Mesothelial cell of epicardium (in vitro differentiated cells): ENCODE measurements at regions not wholly inside any gene's neighbourhood (a gene's known extent, or its start where the extent isn't known, plus 50 kb on each side); places are given as distances from the start of the nearest gene placed in this dataset.

ENCODE experiments used
- DNase-seq, 2 experiments: peaks; one replicate each; pipeline ENCODE4 v3.0.0; 2021; ENCODE audit warnings: low spot score in 2 of 2; ENCODE audit not compliant: unreplicated experiment in 2 of 2
- H3K27ac Mint-ChIP-seq: 2 replicates; pipeline ENCODE4 v1.8.0; 2021; ENCODE audit warnings: mixed read lengths
- H3K27me3 Mint-ChIP-seq: 2 replicates; pipeline ENCODE4 v1.8.0; 2021; ENCODE audit warnings: low read depth, mixed read lengths
- H3K36me3 Mint-ChIP-seq: 2 replicates; pipeline ENCODE4 v1.8.0; 2021; ENCODE audit warnings: mixed read lengths
- H3K4me1 Mint-ChIP-seq: 2 replicates; pipeline ENCODE4 v1.8.0; 2021; ENCODE audit warnings: mixed read lengths
- H3K4me3 Mint-ChIP-seq: 2 replicates; pipeline ENCODE4 v1.8.0; 2021; ENCODE audit warnings: mild to moderate bottlenecking, moderate library complexity, mixed read lengths
- H3K9me3 Mint-ChIP-seq: 2 replicates; pipeline ENCODE4 v1.8.0; 2021; ENCODE audit warnings: mixed read lengths
- TF ChIP-seq, protein P1 (sequence below): fragments of 200-600 bp; sonication (generic); IDR thresholded peaks from one replicate; pipeline ENCODE4 v1.5.0; 2021; ENCODE audit warnings: antibody characterized with exemption; ENCODE audit not compliant: unreplicated experiment

DNA sequence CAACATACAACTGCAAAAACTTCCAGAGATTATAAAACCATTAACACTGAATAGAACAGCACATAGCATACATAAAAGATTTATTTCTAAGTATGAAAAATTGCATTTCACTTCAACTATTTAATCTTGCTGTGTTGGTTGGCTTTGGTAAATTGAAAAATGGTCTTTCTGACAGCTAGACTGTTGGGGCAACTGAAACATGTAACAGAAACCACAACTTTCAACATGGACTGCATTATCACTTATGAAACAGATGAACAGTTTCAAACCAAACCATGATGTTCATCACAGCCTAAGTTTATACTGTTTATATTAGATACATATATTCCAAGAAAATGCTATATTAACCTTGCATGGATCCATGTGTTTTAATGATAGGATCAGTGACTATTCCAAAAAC, 324.1 kb upstream of the PCDH9 start:
- no peak for DNase-seq
- TF ChIP-seq, protein P1, sequence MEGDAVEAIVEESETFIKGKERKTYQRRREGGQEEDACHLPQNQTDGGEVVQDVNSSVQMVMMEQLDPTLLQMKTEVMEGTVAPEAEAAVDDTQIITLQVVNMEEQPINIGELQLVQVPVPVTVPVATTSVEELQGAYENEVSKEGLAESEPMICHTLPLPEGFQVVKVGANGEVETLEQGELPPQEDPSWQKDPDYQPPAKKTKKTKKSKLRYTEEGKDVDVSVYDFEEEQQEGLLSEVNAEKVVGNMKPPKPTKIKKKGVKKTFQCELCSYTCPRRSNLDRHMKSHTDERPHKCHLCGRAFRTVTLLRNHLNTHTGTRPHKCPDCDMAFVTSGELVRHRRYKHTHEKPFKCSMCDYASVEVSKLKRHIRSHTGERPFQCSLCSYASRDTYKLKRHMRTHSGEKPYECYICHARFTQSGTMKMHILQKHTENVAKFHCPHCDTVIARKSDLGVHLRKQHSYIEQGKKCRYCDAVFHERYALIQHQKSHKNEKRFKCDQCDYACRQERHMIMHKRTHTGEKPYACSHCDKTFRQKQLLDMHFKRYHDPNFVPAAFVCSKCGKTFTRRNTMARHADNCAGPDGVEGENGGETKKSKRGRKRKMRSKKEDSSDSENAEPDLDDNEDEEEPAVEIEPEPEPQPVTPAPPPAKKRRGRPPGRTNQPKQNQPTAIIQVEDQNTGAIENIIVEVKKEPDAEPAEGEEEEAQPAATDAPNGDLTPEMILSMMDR: no peak
- Mint-ChIP-seq H3K4me1 (no peaks in the 10 kb centered on the region), H3K4me3 (no peak overlapping the region), H3K27me3 (no peaks in the 10 kb centered on the region), H3K27ac (no peak overlapping the region), H3K9me3 (peaks cover 21% of the 10 kb centered on the region), H3K36me3 (peaks cover 7% of the 10 kb centered on the region)

DNA sequence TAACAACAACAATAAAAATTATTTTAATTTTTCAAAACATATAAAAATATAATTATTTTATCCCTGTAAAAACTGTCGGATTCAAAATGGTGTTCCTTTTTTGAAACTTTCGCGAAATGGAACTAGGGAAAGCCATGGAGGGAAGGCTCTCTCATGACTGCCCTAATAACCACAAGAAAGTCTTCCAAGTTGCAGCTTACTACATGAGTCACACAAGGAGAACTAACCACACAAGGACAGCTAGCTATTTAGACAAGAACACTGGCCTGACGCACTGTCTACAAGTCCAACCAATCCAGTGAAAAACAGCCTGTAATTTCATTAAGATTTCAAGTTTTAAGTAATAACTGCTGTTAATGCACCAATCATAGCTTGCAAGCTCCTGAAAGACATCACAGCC, 319.2 kb upstream of the PCDH9 start:
- Mint-ChIP-seq H3K27ac (no peak overlapping the region), H3K4me3 (no peak overlapping the region), H3K4me1 (no peaks in the 10 kb centered on the region), H3K36me3 (no peaks in the 10 kb centered on the region), H3K9me3 (no peaks in the 10 kb centered on the region), H3K27me3 (no peaks in the 10 kb centered on the region)
- DNase-seq: no peak
- TF ChIP-seq, protein P1: no peak

DNA sequence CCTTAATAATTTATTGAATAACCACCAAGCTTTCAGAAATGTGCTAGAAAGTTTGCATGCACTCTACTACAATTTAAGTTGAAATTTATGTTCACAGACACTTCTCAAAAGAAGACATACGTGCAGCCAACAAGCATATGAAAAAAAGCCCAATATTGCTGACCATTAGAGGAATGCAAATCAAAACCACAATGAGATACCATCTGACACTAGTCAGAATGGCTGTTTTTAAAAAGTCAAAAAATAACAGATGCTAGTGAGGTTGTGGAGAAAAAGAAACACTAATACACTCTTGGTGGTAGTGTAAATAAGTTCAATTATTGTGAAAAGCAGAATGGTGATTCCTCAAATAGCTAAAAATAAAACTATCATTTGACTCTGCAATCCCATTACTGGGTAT, 308.8 kb upstream of the PCDH9 start:
- no peaks in the 10 kb centered on the region for H3K9me3 Mint-ChIP-seq
- TF ChIP-seq, protein P1: no peak
- H3K36me3 Mint-ChIP-seq: no peaks in the 10 kb centered on the region
- no peak for DNase-seq
- H3K27me3 Mint-ChIP-seq: no peaks in the 10 kb centered on the region
- H3K27ac Mint-ChIP-seq: no peak overlapping the region
- no peaks in the 10 kb centered on the region for H3K4me1 Mint-ChIP-seq
- no peak overlapping the region for H3K4me3 Mint-ChIP-seq

GRCh38 chr13:67520886-67521285, 290.8 kb upstream of the PCDH9 start:
- Mint-ChIP-seq H3K4me3 (no peak overlapping the region), H3K27ac (no peak overlapping the region), H3K4me1 (no peaks in the 10 kb centered on the region), H3K27me3 (no peaks in the 10 kb centered on the region), H3K9me3 (peaks cover 11% of the 10 kb centered on the region), H3K36me3 (no peaks in the 10 kb centered on the region)
- TF ChIP-seq, protein P1: no peak
- DNase-seq: no peak

GRCh38 chr13:67519356-67519755, 289.2 kb upstream of the PCDH9 start:
- Mint-ChIP-seq H3K36me3 (no peaks in the 10 kb centered on the region), H3K27me3 (no peaks in the 10 kb centered on the region), H3K27ac (no peak overlapping the region), H3K9me3 (peaks cover 2% of the 10 kb centered on the region), H3K4me1 (no peaks in the 10 kb centered on the region), H3K4me3 (no peak overlapping the region)
- no peak for DNase-seq
- TF ChIP-seq, protein P1: no peak

GRCh38 chr13:67518785-67519184, 288.6 kb upstream of the PCDH9 start:
- no peak for DNase-seq
- Mint-ChIP-seq H3K27me3 (no peaks in the 10 kb centered on the region), H3K36me3 (no peaks in the 10 kb centered on the region), H3K4me3 (no peak overlapping the region), H3K27ac (no peak overlapping the region), H3K4me1 (no peaks in the 10 kb centered on the region), H3K9me3 (no peaks in the 10 kb centered on the region)
- TF ChIP-seq, protein P1: no peak
